Progenitor cell of endocrine pancreas (in vitro differentiated cells): ENCODE measurements at regions not wholly inside any gene's neighbourhood (a gene's known extent, or its start where the extent isn't known, plus 50 kb on each side); places are given as distances from the start of the nearest gene placed in this dataset.

ENCODE experiments used
- DNase-seq: peaks from one replicate; pipeline ENCODE4 v3.0.0; 2021; ENCODE audit warnings: low spot score; ENCODE audit not compliant: unreplicated experiment
- H3K27ac Mint-ChIP-seq: 2 replicates; pipeline ENCODE4 v1.8.0; 2021; ENCODE audit warnings: mild to moderate bottlenecking, moderate library complexity, mixed read lengths
- H3K27me3 Mint-ChIP-seq: 2 replicates; pipeline ENCODE4 v1.8.0; 2021; ENCODE audit warnings: mixed read lengths
- H3K36me3 Mint-ChIP-seq: 2 replicates; pipeline ENCODE4 v1.8.0; 2022; ENCODE audit warnings: mixed read lengths; ENCODE audit not compliant: insufficient read depth
- H3K4me1 Mint-ChIP-seq: 2 replicates; pipeline ENCODE4 v1.8.0; 2021; ENCODE audit warnings: low read depth, mixed read lengths
- H3K4me3 Mint-ChIP-seq: 2 replicates; pipeline ENCODE4 v1.8.0; 2021; ENCODE audit warnings: low read depth, mild to moderate bottlenecking, moderate library complexity, mixed read lengths
- H3K9me3 Mint-ChIP-seq: 2 replicates; pipeline ENCODE4 v1.8.0; 2021; ENCODE audit warnings: low read depth, mixed read lengths
- TF ChIP-seq, protein P1 (sequence below): fragments of 200-600 bp; sonication (generic); IDR thresholded peaks from one replicate; pipeline ENCODE4 v1.5.0; 2021; ENCODE audit warnings: antibody characterized with exemption, mild to moderate bottlenecking; ENCODE audit not compliant: unreplicated experiment

DNA sequence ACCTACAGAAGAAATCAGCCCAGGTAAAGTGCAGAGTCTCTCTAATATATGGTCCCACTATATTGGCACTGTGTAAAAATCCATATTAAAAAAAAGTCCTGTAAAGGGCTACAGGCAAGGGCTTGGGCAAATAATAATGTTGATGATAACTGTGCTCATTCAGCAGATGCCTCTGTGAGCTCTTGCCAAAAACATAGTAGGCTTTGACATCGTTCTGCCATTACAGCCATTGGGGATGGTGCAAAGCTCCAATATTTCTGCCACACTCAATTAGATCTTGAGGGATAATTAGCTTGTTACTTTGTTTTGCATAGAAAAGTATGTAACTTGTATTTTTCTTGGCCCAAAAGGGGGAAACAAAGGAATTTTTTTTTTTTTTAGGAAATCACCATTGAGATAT lies 645.5 kb upstream of the FAM241A start:
- no peaks in the 10 kb centered on the region for H3K4me1 Mint-ChIP-seq
- no peaks in the 10 kb centered on the region for H3K27me3 Mint-ChIP-seq
- H3K9me3 Mint-ChIP-seq = no peaks in the 10 kb centered on the region
- no peak overlapping the region for H3K27ac Mint-ChIP-seq
- no peak overlapping the region for H3K4me3 Mint-ChIP-seq
- DNase-seq = no peak
- no peaks in the 10 kb centered on the region for H3K36me3 Mint-ChIP-seq
- TF ChIP-seq, protein P1, sequence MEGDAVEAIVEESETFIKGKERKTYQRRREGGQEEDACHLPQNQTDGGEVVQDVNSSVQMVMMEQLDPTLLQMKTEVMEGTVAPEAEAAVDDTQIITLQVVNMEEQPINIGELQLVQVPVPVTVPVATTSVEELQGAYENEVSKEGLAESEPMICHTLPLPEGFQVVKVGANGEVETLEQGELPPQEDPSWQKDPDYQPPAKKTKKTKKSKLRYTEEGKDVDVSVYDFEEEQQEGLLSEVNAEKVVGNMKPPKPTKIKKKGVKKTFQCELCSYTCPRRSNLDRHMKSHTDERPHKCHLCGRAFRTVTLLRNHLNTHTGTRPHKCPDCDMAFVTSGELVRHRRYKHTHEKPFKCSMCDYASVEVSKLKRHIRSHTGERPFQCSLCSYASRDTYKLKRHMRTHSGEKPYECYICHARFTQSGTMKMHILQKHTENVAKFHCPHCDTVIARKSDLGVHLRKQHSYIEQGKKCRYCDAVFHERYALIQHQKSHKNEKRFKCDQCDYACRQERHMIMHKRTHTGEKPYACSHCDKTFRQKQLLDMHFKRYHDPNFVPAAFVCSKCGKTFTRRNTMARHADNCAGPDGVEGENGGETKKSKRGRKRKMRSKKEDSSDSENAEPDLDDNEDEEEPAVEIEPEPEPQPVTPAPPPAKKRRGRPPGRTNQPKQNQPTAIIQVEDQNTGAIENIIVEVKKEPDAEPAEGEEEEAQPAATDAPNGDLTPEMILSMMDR = no peak

DNA sequence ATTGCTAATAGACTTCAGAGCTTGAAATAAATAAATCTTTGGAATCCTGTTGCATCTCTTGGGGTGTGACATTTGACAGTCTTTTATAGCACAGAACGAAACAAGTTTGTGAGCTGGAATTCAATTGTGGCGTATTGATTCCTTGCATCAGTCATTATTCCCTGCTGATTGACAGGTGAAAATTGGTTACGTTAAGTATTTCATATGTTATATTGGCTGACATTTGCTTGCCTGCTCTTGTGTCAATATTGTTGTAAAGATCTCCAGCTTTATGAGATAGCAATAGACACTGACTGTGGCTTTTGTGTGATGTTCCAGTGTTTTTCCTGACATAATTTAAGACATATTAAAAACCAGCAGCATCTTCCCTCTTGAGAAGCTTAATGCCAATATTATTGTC lies 644.4 kb upstream of the FAM241A start:
- H3K9me3 Mint-ChIP-seq = no peaks in the 10 kb centered on the region
- H3K27me3 Mint-ChIP-seq = no peaks in the 10 kb centered on the region
- TF ChIP-seq, protein P1 = no peak
- H3K36me3 Mint-ChIP-seq = no peaks in the 10 kb centered on the region
- no peak overlapping the region for H3K4me3 Mint-ChIP-seq
- DNase-seq = no peak
- no peak overlapping the region for H3K27ac Mint-ChIP-seq
- H3K4me1 Mint-ChIP-seq = no peaks in the 10 kb centered on the region

DNA sequence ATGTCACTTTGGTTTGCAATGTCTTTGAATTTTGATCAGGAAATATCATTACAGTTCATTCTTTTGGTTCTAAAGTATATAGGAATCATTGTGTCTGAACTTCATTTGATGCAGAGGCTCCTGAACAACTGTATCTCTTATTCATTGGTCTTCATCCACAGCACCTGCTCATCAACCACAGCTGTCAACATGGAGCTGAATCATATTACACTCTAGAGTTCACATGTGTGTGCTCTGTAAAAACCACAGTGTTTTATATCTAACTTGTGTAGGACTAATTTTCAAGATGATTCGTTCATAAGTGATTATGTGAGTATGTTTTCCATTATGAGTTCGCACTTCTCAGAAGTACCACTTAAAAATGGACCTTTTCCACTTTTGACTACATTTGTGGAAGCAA lies 643.3 kb upstream of the FAM241A start:
- Mint-ChIP-seq H3K36me3 (no peaks in the 10 kb centered on the region), H3K4me1 (no peaks in the 10 kb centered on the region), H3K4me3 (no peak overlapping the region)

DNA sequence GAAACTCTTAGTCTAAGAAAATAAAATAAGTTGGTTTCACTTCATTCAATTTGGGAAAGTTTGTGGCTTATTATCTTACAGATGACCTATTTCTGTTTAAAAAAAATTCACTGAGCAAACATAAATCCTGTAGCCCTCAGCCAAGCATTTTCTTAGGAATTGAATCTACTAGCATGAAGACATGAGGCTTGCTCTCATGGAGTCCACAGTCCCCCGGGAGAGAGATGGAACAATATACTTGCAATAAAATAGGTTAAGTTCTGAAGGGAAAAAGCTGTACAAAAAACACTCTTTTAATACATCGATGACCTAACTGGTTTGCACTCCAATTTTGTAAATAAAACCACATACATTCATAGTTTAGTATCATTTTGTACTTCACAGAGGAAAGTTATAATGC lies 642.6 kb upstream of the FAM241A start:
- Mint-ChIP-seq H3K27ac (no peak overlapping the region), H3K36me3 (no peaks in the 10 kb centered on the region), H3K4me3 (no peak overlapping the region), H3K4me1 (no peaks in the 10 kb centered on the region), H3K27me3 (no peaks in the 10 kb centered on the region), H3K9me3 (no peaks in the 10 kb centered on the region)
- TF ChIP-seq, protein P1 = no peak
- no peak for DNase-seq

More for the DNA sequence above, 643.3 kb upstream of the FAM241A start:
- Mint-ChIP-seq H3K27me3 (no peaks in the 10 kb centered on the region), H3K9me3 (no peaks in the 10 kb centered on the region), H3K27ac (no peak overlapping the region)
- no peak for DNase-seq
- TF ChIP-seq, protein P1 = no peak

DNA sequence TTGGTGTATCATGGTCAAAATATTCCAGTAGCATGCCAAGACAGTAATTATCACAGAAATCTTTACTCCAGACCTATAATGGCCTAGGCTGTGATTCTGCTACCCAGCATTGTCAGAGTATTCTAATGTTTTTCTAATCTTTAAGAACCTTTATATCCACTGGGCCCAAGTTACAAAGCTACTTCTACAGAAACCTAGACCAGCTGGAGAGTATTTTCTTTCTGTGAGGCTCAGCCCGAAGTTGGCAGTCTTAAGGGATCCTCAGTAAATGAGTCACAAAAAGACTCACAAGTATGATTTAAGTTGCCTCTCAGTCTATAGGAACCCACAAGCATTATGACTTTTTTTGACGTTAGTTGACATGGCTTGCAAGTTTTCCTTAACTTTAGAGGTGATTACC lies 638.5 kb upstream of the FAM241A start:
- Mint-ChIP-seq H3K27ac (no peak overlapping the region), H3K4me1 (no peaks in the 10 kb centered on the region)

More for the DNA sequence above, 638.5 kb upstream of the FAM241A start:
- TF ChIP-seq, protein P1 = no peak
- DNase-seq = no peak
- Mint-ChIP-seq H3K36me3 (no peaks in the 10 kb centered on the region), H3K4me3 (no peak overlapping the region), H3K9me3 (no peaks in the 10 kb centered on the region), H3K27me3 (no peaks in the 10 kb centered on the region)
